ENCODE measurements at regions not wholly inside any gene's neighbourhood (a gene's known extent, or its start where the extent isn't known, plus 50 kb on each side); places are given as distances from the start of the nearest gene placed in this dataset.
A peak's percentile ranks its signal among the peaks of the same experiment; 100 is the strongest.
"Not testable (repeated sequence)": the region's sequence is repeated elsewhere in the genome, so short reads cannot be mapped to it uniquely, and the experiment has no call there.

- no peak for DNase-seq
Observed at GRCh38 chr18:38571651-38572050, 1006.1 kb upstream of the CELF4 start.

GRCh38 chr18:38565513-38565912 lies 999.9 kb upstream of the CELF4 start:
- no peak for DNase-seq

GRCh38 chr18:38563396-38563980 lies 997.9 kb upstream of the CELF4 start:
- DNase-seq: no peak

GRCh38 chr18:38557006-38557405 lies 991.4 kb upstream of the CELF4 start:
- no peak for DNase-seq

- no peak for DNase-seq
Observed at GRCh38 chr18:38552732-38553321, 987.2 kb upstream of the CELF4 start.

GRCh38 chr18:38551881-38552280 lies 986.3 kb upstream of the CELF4 start:
- DNase-seq: no peak

GRCh38 chr18:38545071-38545470 lies 979.5 kb upstream of the CELF4 start:
- DNase-seq: peak; percentile 37

- DNase-seq: no peak
Observed at GRCh38 chr18:38539856-38540255, 974.3 kb upstream of the CELF4 start.

GRCh38 chr18:38539371-38539770 lies 973.8 kb upstream of the CELF4 start:
- DNase-seq: no peak

GRCh38 chr18:38534073-38534472 lies 968.5 kb upstream of the CELF4 start:
- DNase-seq: no peak

GRCh38 chr18:38526922-38527321 lies 961.3 kb upstream of the CELF4 start:
- no peak for DNase-seq

- no peak for DNase-seq
Observed at GRCh38 chr18:38525039-38525438, 959.4 kb upstream of the CELF4 start.

GRCh38 chr18:38520786-38521185 lies 955.2 kb upstream of the CELF4 start:
- no peak for DNase-seq

- no peak for DNase-seq
Observed at GRCh38 chr18:38502539-38502938, 936.9 kb upstream of the CELF4 start.

GRCh38 chr18:38497266-38497665 lies 931.7 kb upstream of the CELF4 start:
- no peak for DNase-seq

- DNase-seq: no peak
Observed at GRCh38 chr18:38496222-38496793, 930.7 kb upstream of the CELF4 start.

GRCh38 chr18:38494065-38494464 lies 928.5 kb upstream of the CELF4 start:
- DNase-seq: no peak

- no peak for DNase-seq
Observed at GRCh38 chr18:38491195-38491594, 925.6 kb upstream of the CELF4 start.

- DNase-seq: not testable (repeated sequence)
Observed at GRCh38 chr18:38489721-38490120, 924.1 kb upstream of the CELF4 start.

GRCh38 chr18:38487521-38487920 lies 921.9 kb upstream of the CELF4 start:
- DNase-seq: no peak

GRCh38 chr18:38483326-38483725 lies 917.7 kb upstream of the CELF4 start:
- no peak for DNase-seq

GRCh38 chr18:38481576-38481975 lies 916.0 kb upstream of the CELF4 start:
- no peak for DNase-seq

GRCh38 chr18:38475686-38476085 lies 910.1 kb upstream of the CELF4 start:
- no peak for DNase-seq

- DNase-seq: no peak
Observed at GRCh38 chr18:38473535-38473934, 907.9 kb upstream of the CELF4 start.

- no peak for DNase-seq
Observed at GRCh38 chr18:38470421-38470820, 904.8 kb upstream of the CELF4 start.

Data from CD4-positive, alpha-beta T cell treated with Interleukin-17A for 4 hours (primary cell).